Activated T-cell treated with anti-CD3 and anti-CD28 coated beads for 48 hours (primary cell): ENCODE measurements at regions not wholly inside any gene's neighbourhood (a gene's known extent, or its start where the extent isn't known, plus 50 kb on each side); places are given as distances from the start of the nearest gene placed in this dataset.

Experiments used
- DNase-seq: peaks from one replicate; pipeline ENCODE4 v3.0.0-alpha.2; 2020; ENCODE audit warnings: low read depth

DNA sequence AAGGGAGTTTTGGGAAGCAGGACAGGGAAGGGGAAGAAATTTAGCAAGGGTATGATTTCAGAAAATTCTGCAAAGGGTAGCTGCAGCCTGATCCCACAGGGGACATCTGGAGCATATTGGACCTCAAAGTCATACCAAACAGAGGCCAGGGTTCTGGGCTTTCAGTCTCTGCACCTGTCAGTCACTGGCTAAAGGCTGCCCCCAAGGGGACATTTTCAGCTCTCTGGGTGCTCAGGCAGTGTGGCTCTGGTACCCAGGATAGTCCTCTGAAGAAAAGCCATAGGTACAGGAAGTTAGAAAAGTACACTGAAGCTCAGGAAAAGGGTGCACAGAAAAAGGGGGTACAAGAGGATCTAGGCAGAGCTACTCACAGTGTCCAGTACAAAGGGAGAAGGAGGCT lies 149.2 kb downstream of the INSIG2 start:
- no peak for DNase-seq

DNA sequence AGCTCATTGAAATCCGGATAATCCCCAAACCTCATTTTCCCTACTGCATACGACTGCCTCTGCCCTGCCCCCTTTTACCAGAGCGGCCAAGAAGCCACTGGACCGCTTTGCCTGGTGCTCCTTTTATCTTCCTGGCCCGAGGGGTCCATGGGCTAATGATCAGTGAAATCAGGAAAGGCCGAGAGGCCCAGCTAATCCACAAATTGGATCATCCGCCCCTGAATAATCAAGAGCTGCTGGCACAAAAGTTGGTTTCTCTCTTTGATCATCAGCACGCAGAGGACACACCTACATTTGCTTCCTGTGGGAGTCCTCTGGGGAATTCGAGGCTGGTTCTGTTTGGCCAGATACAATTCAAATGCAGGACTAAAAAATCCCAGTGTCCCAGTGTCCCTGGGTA lies 144.5 kb downstream of the INSIG2 start:
- no peak for DNase-seq

DNA sequence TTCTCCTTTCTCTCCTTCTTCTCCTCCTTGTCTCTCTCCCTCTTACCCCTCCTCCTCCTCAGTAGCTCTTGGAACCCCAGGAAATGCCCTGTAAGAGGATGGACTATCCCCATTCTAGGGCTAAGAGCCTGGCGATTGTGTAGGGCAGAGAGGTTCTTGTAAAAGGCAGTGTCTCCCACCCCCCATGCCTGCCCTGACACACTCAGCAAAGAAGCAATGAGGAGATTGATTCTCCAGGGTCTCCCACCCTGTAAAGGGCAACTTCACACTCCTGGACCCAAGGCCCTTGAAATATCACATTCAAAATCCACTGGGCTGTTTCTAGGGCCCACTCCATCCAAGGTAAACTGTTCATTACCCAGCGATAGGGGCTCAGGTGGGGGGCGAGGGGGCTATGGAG lies 144.1 kb downstream of the INSIG2 start:
- no peak for DNase-seq

DNA sequence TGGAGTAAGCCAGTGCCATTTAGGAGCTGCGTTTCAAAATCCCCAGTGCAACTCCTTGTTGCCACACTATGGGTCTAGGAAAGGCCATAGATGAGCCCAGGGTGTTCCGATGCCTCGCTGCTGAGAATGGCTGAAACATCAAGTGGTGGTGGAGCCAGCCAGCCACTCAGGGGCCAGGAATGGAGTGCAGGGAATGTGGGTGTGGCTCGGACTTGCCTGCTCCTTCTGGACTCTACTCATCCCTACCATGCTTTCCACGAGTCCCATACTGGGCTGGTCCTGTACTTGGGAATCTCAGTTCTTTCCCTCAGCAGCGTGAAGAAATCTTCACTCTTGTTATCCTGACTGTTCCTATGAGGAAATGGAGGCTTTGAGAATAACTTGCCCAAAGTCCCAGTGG lies 143.5 kb downstream of the INSIG2 start:
- DNase-seq: no peak

DNA sequence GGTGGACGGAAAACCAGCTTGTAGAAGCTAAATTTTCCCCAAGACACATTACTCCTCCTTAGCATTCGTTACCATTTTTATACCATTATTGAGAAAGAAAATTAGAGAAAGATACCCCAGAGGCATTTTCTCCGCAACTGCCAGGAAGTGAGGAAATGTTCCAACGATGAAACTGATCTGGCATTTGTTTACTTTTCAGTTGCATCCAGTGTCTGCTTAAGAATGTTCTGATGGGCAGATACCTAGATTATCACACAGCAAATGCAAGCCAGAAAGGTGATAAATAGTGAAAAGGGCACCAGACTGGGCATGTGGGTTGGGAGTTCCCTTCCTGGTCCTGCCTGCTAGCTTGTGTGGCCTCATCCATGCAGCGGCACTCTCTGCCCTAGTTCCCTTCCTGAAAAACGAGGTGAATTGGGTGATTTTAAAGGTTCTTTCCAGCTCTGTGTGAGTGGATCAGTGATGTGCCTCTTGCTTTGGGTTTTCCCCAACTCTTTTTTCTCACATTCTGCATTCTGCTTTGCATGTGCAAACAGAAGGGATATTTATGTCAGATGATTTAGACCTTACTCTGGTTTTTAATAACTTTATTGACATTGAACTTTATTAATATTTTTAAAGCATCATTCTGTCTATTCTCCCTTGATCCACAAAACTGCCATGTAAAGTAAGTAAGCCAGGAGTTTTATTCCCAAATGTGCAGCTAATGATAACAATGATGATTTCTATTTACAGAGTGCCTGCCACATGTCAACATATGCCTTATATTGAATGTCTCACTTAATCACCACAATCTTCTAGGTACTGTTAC lies 139.6 kb downstream of the INSIG2 start:
- DNase-seq: no peak

DNA sequence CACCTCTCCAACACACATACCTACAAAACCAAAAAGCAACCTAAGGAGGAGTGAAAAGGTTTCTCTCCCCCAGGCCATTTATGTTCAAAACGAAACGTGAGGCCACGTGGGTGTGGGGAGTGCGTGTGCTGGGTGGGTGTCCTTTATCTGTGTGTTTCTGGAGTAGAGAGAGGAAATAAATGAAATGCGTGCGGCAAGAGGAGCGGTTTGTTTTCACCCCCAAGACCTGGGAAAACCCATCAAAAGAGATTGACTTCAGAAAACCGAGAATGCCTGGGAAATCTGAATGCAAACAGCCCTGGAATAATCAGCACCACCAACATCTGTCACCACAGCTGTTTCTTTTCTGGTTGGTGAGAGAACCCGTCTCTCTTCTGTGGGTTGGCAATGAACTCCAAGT lies 137.4 kb downstream of the INSIG2 start:
- no peak for DNase-seq

DNA sequence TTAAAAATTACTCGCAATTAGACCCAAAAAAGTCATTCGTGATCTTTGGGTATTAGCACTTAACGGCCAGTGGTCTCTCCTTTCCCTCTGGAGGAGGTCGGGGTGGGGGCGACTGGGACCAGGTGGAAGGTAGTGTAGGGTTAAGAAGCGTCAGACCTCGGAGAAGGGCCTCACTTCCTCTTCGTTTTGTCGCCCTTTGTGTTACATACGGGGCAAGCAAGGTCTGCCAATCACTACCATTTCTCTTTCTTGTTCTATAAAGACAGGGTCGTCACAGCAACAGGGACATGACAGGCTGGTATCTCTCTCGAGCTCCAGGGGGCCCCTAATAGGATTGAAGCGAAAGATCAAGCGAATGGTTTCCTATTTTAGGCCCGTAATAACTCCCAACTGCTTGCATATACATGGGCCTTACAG lies 136.6 kb downstream of the INSIG2 start:
- DNase-seq: no peak

DNA sequence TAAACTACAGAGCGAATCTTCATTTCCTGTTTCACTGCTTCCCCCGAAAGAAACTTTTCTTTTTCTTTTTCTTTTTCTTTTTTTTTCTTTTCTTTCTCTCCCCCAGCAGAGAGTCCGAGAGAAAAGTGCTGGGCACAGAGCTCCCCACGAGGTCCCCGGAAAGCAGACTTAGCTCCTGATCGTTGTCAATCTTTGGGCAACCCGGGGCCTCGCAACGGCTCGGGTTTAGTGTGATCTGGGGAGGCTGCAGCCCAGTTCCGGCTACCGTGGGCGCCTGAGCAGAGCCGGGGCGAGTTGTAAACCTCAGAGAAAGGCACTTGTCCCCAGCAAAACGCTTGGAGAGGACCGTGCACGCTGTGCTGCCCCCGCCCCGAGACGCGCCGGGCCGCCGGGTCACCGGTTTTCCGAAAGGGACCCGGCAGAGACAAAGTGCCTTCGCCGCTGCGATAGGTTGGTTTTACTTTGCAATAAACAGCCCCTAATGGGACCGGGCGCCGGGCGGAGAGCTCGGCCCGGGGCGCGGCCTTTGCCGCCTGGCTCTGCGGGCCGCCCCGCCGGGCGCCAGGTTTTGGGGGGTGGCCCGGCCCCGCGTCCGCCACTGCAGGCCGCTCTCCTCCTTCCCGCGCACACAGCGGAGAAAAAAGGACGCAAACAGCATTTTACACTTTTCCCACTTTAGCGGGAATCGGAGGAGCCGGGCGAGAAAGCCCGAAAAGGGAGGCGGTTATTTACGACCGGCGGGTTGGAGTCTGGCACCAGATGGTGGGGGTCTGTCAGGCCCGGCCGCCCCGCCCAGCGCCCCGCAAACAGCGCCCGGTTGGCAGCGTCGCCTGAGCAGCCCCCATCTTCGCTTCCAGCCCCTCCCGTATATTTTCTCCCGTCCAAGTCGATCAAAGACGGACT lies 136.0 kb downstream of the INSIG2 start:
- peak; percentile 15 for DNase-seq

DNA sequence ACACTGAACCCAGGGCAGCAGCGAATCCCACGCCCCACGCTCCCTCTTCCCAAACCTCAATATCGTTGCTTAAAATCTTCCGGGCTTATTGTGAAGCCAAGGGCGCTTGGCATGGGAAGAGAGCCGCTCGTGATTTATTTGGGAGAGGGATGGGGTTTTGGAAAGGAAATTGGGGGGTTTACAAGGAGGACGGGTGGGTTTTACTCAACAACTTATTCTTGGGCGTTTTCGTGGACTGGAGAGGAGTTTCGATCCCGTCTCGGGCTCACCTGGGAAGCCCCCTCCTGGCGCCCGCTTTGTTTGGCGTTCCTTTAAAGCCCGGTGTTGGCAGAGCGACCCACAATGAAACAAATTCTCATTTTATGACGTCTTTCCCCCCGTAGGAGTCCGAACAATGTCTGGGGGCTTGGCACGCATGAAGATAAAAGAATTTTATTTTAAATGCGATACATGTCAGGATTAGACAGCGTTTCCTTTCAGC lies 135.3 kb downstream of the INSIG2 start:
- DNase-seq: no peak

DNA sequence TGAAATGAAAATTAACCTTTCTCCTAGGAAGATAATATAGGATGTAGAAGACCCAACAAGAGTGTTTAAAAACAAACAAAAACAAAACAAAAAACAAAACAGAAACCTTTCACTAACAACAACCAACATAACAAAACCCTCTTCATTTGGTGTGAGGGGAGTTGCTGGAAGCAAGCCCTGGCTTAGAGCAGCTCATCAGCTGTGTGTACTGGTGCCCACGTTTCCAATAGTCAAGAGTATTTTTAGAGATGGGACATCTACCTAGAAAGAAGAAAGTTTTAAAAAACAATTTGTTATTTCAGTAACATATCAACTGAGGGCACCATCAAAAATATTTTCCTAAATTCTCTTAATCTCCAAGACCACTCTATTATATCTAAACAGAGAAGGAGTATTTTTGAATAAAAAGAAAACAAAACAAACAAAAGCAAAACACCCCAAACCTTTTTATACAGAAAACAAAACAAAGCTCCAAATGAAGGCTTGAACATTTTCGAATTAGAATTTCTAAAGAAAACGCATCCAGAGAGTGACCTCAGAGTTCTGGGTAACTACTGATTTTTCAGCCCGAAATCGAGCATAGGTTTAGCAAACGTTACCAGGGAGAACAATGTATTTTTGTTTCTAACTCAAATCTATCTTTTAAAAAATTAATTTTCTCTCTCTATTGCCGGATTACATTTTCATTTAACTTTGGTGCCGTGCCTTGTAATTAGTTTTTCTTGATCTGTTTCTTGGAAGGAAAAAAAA lies 134.6 kb downstream of the INSIG2 start:
- no peak for DNase-seq

DNA sequence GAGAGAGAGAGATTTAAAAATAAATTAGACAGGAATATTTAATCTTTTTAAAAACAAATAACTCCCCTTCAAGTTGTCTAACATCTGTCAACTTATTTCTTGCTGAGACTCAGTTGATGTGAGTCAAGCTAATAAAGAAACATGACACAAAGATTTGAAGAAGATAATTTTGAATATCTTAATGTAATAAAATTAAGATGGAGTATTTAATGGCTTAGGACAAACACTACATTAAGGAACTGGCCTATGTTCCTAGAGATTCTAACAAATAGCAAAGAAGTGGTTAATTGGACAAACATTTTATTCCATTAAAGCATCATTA lies 134.0 kb downstream of the INSIG2 start:
- DNase-seq: no peak

DNA sequence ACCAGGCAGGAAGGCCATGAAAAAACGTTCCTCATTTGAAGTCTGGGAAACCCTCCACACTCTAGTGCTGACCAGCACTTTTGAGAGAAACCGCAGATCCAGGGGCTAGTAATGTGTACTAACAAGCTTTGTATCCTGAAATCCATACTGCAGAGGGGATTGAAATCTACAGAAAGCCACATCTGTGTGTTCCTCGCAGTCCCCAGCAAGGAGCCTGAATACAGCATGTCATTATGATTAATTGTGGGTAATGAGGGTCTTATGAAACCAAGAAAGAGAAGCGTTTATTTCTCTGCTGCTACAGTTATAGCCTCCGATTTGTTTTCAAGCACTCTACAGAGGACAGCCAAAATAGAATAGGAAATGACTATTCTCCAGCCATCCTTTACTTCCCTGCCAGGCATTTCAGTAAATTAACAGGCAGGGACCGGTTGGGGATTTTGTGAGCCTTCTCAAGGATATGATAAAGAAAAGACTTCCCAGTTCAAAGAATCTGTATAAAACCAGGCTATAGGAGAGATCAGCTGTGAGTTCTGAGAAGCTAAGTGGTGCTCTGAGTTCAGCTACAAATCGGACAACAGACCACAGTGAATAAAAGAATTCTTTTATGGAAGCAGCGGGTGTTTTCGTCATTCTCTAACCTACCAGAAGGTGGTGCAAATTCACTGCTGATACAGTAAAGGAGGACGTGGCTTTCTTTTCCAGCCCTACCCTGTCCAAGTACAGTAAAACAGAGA lies 133.4 kb downstream of the INSIG2 start:
- DNase-seq: no peak

DNA sequence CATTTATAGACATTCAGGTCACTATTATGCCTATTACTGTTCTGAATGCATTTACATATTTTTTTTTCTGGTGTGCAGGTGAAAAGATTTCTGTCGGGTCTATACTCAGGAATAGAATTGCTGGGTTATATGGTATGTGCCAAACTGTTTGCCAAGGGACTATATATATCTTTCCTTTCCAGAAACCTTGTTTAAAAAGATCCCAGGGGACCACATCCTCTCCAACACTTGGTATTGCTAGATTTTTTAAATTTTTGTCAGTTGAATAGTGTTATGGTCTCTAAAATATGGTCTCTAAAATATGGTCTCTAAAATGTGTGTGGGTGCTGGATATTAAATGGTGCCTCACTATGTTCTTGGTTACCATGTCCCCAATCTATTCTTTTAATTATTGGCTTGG lies 131.3 kb downstream of the INSIG2 start:
- no peak for DNase-seq

DNA sequence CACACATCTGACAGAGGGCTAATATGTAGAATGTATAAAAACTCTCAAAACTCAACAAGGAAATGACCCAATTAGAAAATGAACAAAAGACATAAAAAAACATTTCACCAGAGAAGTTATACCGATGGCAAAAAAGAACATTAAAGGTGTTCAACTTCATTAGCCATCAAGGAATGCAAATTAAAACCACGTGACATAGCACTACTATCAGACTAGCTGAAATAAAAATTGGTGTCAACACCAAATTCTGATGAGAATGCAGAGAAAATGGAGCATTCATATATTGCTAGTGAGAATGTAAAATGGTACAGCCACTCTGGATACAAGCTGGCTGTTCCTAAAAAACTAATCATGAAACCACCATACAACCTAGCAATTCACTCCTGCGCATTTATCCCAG lies 128.0 kb downstream of the INSIG2 start:
- DNase-seq: no peak

DNA sequence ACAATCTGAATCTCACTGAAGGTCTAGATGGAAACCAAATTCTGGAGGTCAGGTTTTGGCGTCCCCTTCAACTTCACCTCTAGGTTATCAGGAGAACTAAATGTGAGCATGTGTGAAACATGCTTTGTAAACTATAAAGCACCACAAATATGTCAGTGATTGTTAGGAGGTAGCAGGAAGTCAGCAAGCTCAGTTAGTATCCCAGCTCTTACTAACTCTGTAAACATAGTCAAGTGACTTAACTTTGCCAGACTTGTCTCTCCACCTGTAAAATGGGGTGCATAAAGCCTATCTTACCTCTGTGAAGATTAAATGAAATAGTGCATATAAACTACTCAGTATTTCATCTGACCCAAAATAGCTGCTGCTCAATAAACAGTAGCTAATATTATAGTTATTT lies 121.5 kb downstream of the INSIG2 start:
- no peak for DNase-seq

DNA sequence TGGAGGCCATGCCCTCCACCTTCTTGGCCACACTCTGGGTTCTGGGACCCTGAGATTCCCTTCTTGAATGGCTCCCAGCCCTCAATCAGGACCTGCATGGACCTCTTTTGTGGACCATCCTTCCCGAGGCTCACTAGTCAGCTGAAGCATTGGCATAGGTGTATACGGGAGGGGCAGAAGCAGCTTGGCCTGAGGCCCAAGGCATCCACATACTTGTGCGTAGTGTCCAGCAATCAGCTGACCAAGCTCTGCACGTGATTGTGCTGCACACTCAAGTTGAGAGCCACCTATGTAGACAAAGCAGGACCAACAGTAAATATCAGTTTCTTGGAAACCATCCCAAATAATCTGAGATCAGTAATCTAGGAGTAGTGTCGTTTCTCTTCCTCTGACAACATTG lies 119.6 kb downstream of the INSIG2 start:
- DNase-seq: no peak

DNA sequence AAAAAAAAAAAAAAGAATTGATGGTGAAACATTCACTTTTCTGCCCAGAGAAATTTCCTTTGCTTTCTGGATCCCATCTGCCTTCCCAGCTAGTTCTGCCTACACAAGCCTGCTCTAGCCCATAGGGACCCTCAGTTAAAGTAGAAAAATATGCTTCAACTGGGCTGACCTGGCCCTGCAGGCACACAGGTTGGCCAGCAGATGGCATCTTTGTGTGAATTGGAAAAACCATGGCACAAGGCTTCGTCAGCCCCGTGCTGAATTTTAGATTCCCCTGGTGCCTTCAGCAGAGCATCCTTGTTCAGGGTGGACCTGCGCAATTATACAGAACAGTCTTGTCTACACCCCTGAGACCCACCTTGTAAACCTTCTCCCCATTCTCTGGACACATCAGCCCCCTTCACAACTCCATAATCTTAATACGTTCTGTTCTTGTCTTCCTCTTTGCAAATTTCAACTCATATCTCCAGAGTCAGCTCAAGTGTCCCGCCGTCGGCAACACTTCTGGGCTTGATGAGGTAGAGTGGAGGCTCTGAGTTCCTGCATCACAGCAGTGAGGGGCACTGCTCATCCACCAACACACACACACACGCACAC lies 114.5 kb downstream of the INSIG2 start:
- DNase-seq: peak; percentile 40

DNA sequence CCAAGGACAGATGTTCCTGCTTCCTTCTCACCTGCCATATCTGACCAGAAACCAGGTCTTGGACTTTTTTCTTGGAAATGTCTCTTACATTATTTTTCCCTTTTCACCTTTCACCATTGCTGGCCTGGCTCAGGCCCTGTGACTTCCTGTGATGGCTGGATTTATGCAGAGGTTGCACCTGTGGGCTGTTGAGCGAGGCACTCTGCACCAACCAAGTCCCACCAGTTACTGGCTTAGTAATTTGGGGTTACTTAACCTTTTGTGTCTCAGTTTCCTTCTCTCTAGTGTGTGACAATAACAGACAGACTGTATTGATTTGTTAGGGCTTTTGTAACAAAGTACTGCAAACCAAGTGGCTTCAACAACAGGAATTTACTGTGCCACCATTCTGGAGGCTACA lies 110.0 kb downstream of the INSIG2 start:
- DNase-seq: no peak

DNA sequence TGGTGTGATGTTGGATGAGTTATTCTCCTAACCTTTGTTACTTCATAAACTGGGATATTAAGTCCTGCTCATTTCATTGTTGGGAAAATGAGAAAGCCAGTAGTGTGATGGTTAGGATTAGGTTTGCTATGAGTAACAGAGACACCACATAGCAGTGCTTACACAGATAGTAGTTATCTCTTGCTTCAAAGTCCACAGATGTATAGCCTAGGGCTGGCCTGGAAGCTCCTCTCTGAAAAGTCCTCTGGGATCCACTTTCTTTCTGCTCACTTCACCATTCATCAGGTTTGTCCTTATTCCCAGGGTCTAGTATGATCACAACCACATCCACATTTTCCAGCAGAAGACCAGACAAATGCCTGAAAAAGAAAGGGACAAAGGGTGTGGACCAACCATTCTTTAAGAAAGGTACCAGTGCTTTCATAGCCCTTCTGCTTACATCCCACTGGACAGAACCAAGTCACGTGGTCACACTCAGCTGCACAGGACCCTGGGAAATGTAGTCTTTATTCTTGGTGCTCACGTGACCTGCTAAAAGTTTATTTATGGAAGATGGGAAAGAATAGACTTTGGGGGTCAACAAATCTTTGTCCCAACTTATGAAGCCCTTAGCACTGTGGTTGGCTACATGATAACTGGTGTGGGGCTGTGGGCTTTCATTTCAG lies 108.9 kb downstream of the INSIG2 start:
- no peak for DNase-seq

DNA sequence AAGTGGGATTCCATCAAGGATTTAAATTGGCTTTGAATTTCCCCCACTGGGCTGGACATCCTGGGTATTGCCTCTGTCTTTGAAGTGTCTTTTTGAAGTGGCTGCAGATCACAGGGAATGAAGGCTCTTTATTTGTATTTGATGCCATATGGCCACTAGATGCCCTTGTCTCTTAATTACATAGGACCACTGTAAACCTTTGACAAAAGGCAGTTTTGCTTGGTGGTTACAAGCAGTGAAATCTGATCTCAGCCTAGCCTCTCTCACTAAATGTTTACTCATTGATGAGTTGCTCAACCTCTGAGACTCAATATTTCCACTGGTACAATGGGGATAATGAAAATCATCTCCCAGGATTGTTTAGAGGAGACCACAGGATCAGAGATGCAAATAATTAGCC lies 102.2 kb downstream of the INSIG2 start:
- no peak for DNase-seq

DNA sequence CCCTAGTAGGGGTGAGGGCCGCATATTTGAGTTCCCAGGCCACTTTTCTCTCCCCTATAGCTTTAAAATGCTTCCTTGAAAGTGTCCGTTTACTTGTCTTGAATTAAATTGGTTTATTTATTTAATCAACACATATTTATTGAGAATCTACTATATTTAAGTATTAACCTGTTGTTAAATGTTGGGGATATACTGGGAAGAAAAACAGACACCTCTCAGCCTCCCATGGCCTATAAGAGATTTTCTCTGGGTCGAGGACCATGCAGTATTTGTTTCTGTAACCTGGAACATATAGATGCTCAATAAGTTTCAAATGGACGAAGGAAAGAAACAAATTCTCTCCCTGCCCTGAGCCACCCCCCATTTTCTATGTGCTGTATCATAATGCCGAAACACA lies 98.6 kb downstream of the INSIG2 start:
- no peak for DNase-seq
